H9 (cell line): ENCODE measurements at regions not wholly inside any gene's neighbourhood (a gene's known extent, or its start where the extent isn't known, plus 50 kb on each side); places are given as distances from the start of the nearest gene placed in this dataset.

Source experiments
- DNase-seq: peaks from one replicate; pipeline ENCODE4 v3.0.0-alpha.2; 2017
- H2AFZ ChIP-seq: one replicate; pipeline ENCODE4 v1.6.1; 2013; ENCODE audit warnings: mild to moderate bottlenecking, low read length, control low read depth, moderate library complexity
- H2AK5ac ChIP-seq: 2 replicates; pipeline ENCODE4 v1.6.1; 2013; ENCODE audit warnings: low read length, control low read depth, mixed read lengths; ENCODE audit not compliant: insufficient read length
- H2BK120ac ChIP-seq: one replicate; pipeline ENCODE4 v1.6.1; 2013; ENCODE audit warnings: low read depth, mild to moderate bottlenecking, low read length, control low read depth, inconsistent platforms; ENCODE audit not compliant: poor library complexity, severe bottlenecking
- H2BK12ac ChIP-seq: 2 replicates; pipeline ENCODE4 v1.6.1; 2013; ENCODE audit warnings: low read length, control low read depth, mixed read lengths, low read depth; ENCODE audit not compliant: insufficient read length
- H2BK15ac ChIP-seq: 2 replicates; pipeline ENCODE4 v1.6.1; 2013; ENCODE audit warnings: low read depth, low read length, control low read depth
- H2BK20ac ChIP-seq: one replicate; pipeline ENCODE4 v1.6.1; 2013; ENCODE audit warnings: low read depth, mild to moderate bottlenecking, low read length, control low read depth, inconsistent platforms; ENCODE audit not compliant: poor library complexity, severe bottlenecking
- H2BK5ac ChIP-seq: 2 replicates; pipeline ENCODE4 v1.6.1; 2013; ENCODE audit warnings: low read length, control low read depth, mixed read lengths; ENCODE audit not compliant: insufficient read length
- H3K14ac ChIP-seq: 2 replicates; pipeline ENCODE4 v1.6.1; 2013; ENCODE audit warnings: low read length, control low read depth; ENCODE audit not compliant: insufficient read depth
- H3K18ac ChIP-seq: 2 replicates; pipeline ENCODE4 v1.6.1; 2013; ENCODE audit warnings: low read depth, mild to moderate bottlenecking, mixed read lengths, low read length, control low read depth; ENCODE audit not compliant: insufficient read length
- H3K23ac ChIP-seq: 2 replicates; pipeline ENCODE4 v1.6.1; 2013; ENCODE audit warnings: low read length, control low read depth, mixed read lengths, low read depth; ENCODE audit not compliant: insufficient read length
- H3K23me2 ChIP-seq: 2 replicates; pipeline ENCODE4 v1.6.1; 2013; ENCODE audit warnings: low read depth, mild to moderate bottlenecking, mixed read lengths, low read length, control low read depth; ENCODE audit not compliant: insufficient read length, poor library complexity, severe bottlenecking
- H3K27ac ChIP-seq: 2 replicates; pipeline ENCODE4 v1.5.1; 2013; ENCODE audit warnings: low read length, control low read depth, mixed read lengths, low read depth; ENCODE audit not compliant: insufficient read length
- H3K27me3 ChIP-seq: 2 replicates; pipeline ENCODE4 v1.6.1; 2013; ENCODE audit warnings: low read length, control low read depth, inconsistent platforms; ENCODE audit not compliant: insufficient read depth
- H3K4ac ChIP-seq: 2 replicates; pipeline ENCODE4 v1.6.1; 2013; ENCODE audit warnings: low read depth, mild to moderate bottlenecking, control low read depth, inconsistent platforms, low read length, moderate library complexity
- H3K4me1 ChIP-seq: 2 replicates; pipeline ENCODE4 v1.6.1; 2013; ENCODE audit warnings: low read length, control low read depth, inconsistent platforms; ENCODE audit not compliant: insufficient read depth
- H3K4me2 ChIP-seq: 2 replicates; pipeline ENCODE4 v1.6.1; 2013; ENCODE audit warnings: low read length, control low read depth, mixed read lengths; ENCODE audit not compliant: insufficient read length, insufficient read depth
- H3K56ac ChIP-seq: 2 replicates; pipeline ENCODE4 v1.6.1; 2013; ENCODE audit warnings: low read depth, mild to moderate bottlenecking, mixed read lengths, low read length, control low read depth; ENCODE audit not compliant: insufficient read length
- H3K79me1 ChIP-seq: 2 replicates; pipeline ENCODE4 v1.6.1; 2013; ENCODE audit warnings: low read depth, mild to moderate bottlenecking, moderate library complexity, low read length, control low read depth, inconsistent platforms; ENCODE audit not compliant: insufficient read depth, poor library complexity, severe bottlenecking
- H3K79me2 ChIP-seq: 2 replicates; pipeline ENCODE4 v1.6.1; 2013; ENCODE audit warnings: low read length, control low read depth, inconsistent platforms; ENCODE audit not compliant: insufficient read depth
- H3K9ac ChIP-seq: 2 replicates; pipeline ENCODE4 v1.6.1; 2013; ENCODE audit warnings: low read length, control low read depth, mixed read lengths; ENCODE audit not compliant: insufficient read length; ENCODE audit errors: extremely low read depth
- H3K9me3 ChIP-seq: one replicate; pipeline ENCODE4 v1.6.1; 2013; ENCODE audit warnings: low read depth, low read length, inconsistent platforms; ENCODE audit not compliant: control insufficient read depth
- H3T11ph ChIP-seq: one replicate; pipeline ENCODE4 v1.6.1; 2013; ENCODE audit warnings: mild to moderate bottlenecking, low read length, control low read depth, inconsistent platforms
- H4K20me1 ChIP-seq: one replicate; pipeline ENCODE4 v1.6.1; 2013; ENCODE audit not compliant: control insufficient read depth, insufficient read length, insufficient read depth
- H4K5ac ChIP-seq: 2 replicates; pipeline ENCODE4 v1.6.1; 2013; ENCODE audit warnings: low read depth, mild to moderate bottlenecking, mixed read lengths, low read length, control low read depth; ENCODE audit not compliant: insufficient read length
- H4K8ac ChIP-seq: replicated peaks from 2 replicates; pipeline ENCODE4 v1.6.1; 2013; ENCODE audit warnings: low read length, control low read depth, mixed read lengths, low read depth; ENCODE audit not compliant: insufficient read length
- H4K91ac ChIP-seq: 2 replicates; pipeline ENCODE4 v1.6.1; 2013; ENCODE audit warnings: low read depth, mild to moderate bottlenecking, moderate library complexity, mixed read lengths, low read length, control low read depth; ENCODE audit not compliant: insufficient read length
- H3K27ac Mint-ChIP-seq, 3 experiments: 2 replicates in 2 of 3; 3 replicates in 1 of 3; pipeline ENCODE4 v1.8.0; 2020 to 2021; ENCODE audit warnings: mixed read lengths in 3 of 3, mild to moderate bottlenecking in 1 of 3, moderate library complexity in 1 of 3
- H3K27me3 Mint-ChIP-seq: 2 replicates; pipeline ENCODE4 v1.8.0; 2021; ENCODE audit warnings: low read depth, mild to moderate bottlenecking, moderate library complexity, mixed read lengths
- H3K36me3 Mint-ChIP-seq, 3 experiments: 2 replicates in 2 of 3; 3 replicates in 1 of 3; pipeline ENCODE4 v1.8.0; 2020 to 2021; ENCODE audit warnings: low read depth in 3 of 3, mixed read lengths in 3 of 3; ENCODE audit not compliant: insufficient read depth in 1 of 3
- H3K4me1 Mint-ChIP-seq, 2 experiments: 2 replicates each; pipeline ENCODE4 v1.8.0; 2020; ENCODE audit warnings: mixed read lengths in 2 of 2
- H3K4me3 Mint-ChIP-seq, 2 experiments: 2 replicates in 1 of 2; 3 replicates in 1 of 2; pipeline ENCODE4 v1.8.0; 2020 to 2021; ENCODE audit warnings: mild to moderate bottlenecking in 2 of 2, mixed read lengths in 2 of 2, moderate library complexity in 1 of 2
- H3K9me3 Mint-ChIP-seq, 2 experiments: 2 replicates in 1 of 2; 3 replicates in 1 of 2; pipeline ENCODE4 v1.8.0; 2020; ENCODE audit warnings: mild to moderate bottlenecking in 2 of 2, mixed read lengths in 2 of 2, moderate library complexity in 1 of 2
- TF ChIP-seq, protein P1 (sequence below): fragments of 200-600 bp; sonication (generic); conservative IDR thresholded peaks from 3 replicates; pipeline ENCODE4 v1.8.0; 2021; ENCODE audit warnings: antibody characterized with exemption, mild to moderate bottlenecking

DNA sequence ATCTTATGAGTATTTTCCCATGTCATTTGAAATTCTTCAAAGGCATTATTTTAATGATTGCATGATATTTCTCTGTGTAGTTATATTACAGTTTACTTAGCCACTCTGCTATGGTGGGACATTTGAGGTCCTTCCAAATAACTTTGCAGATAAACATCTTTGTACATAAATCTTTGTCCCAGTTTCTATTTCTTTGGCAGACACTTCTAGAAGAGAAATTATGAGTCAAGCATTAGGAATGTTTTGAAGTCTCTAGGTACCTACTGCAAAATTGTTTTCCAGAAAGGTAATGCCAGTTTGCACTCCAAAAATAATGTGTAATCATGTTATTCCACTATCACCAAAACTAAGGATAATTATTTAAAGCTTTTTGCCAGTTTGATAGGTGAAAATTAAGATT, 149.7 kb downstream of the EN1 start:
- peaks cover 0 to 3% of the 10 kb centered on the region in 2 experiments; a peak in 1 of 5 replicates for H3K9me3 Mint-ChIP-seq

More for the DNA sequence above, 149.7 kb downstream of the EN1 start:
- no peak overlapping the region for H4K91ac ChIP-seq
- H3K4me1 ChIP-seq: peaks cover 2% of the 10 kb centered on the region; the same call in 1 of the 2 replicates
- H3K4me2 ChIP-seq: no peak overlapping the region
- no peak overlapping the region for H2BK120ac ChIP-seq
- H3K14ac ChIP-seq: no peak overlapping the region
- no peaks in the 10 kb centered on the region for H3K79me1 ChIP-seq
- Mint-ChIP-seq H3K4me1 (peaks cover 11 to 28% of the 10 kb centered on the region in 2 experiments), H3K36me3 (no peaks in the 10 kb centered on the region; a peak in 1 of 7 replicates), H3K4me3 (no peak overlapping the region), H3K27me3 (peaks cover 3% of the 10 kb centered on the region), H3K27ac (no peak overlapping the region)
- H3K9ac ChIP-seq: no peak overlapping the region
- H2BK12ac ChIP-seq: no peak overlapping the region
- no peak overlapping the region for H2AFZ ChIP-seq
- TF ChIP-seq, protein P1, sequence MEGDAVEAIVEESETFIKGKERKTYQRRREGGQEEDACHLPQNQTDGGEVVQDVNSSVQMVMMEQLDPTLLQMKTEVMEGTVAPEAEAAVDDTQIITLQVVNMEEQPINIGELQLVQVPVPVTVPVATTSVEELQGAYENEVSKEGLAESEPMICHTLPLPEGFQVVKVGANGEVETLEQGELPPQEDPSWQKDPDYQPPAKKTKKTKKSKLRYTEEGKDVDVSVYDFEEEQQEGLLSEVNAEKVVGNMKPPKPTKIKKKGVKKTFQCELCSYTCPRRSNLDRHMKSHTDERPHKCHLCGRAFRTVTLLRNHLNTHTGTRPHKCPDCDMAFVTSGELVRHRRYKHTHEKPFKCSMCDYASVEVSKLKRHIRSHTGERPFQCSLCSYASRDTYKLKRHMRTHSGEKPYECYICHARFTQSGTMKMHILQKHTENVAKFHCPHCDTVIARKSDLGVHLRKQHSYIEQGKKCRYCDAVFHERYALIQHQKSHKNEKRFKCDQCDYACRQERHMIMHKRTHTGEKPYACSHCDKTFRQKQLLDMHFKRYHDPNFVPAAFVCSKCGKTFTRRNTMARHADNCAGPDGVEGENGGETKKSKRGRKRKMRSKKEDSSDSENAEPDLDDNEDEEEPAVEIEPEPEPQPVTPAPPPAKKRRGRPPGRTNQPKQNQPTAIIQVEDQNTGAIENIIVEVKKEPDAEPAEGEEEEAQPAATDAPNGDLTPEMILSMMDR: no peak
- DNase-seq: no peak
- H2BK5ac ChIP-seq: no peak overlapping the region
- no peak overlapping the region for H4K5ac ChIP-seq
- H4K8ac ChIP-seq: no peak overlapping the region
- H3T11ph ChIP-seq: no peak overlapping the region
- no peaks in the 10 kb centered on the region for H3K23me2 ChIP-seq
- H3K9me3 ChIP-seq: no peaks in the 10 kb centered on the region
- H3K56ac ChIP-seq: no peak overlapping the region
- no peak overlapping the region for H2BK15ac ChIP-seq
- no peak overlapping the region for H3K27ac ChIP-seq
- H3K23ac ChIP-seq: no peak overlapping the region
- H3K27me3 ChIP-seq: no peaks in the 10 kb centered on the region
- H2AK5ac ChIP-seq: no peak overlapping the region
- H3K18ac ChIP-seq: no peak overlapping the region
- no peaks in the 10 kb centered on the region for H4K20me1 ChIP-seq
- no peaks in the 10 kb centered on the region for H3K79me2 ChIP-seq
- H2BK20ac ChIP-seq: no peak overlapping the region
- H3K4ac ChIP-seq: no peak overlapping the region
